GM12875 (cell line): ENCODE measurements at regions not wholly inside any gene's neighbourhood (a gene's known extent, or its start where the extent isn't known, plus 50 kb on each side); places are given as distances from the start of the nearest gene placed in this dataset.

Experiments
- H3K4me3 ChIP-seq: one replicate; pipeline ENCODE4 v1.5.1; 2011; ENCODE audit warnings: low read depth, low read length, control low read depth
- CTCF ChIP-seq: IDR thresholded peaks from 2 replicates; pipeline ENCODE4 v1.5.1; 2011; ENCODE audit warnings: low read depth, mild to moderate bottlenecking, control low read depth, inconsistent platforms, low read length, moderate library complexity, borderline replicate concordance; ENCODE audit not compliant: insufficient read depth

GRCh38 chr2:122905431-122905830 is 1119.7 kb upstream of the CNTNAP5 start:
- H3K4me3 ChIP-seq: no peak overlapping the region
- TF ChIP-seq CTCF: no peak

- TF ChIP-seq CTCF: no peak
- H3K4me3 ChIP-seq: no peak overlapping the region
Observed at GRCh38 chr2:122908159-122908558, 1116.9 kb upstream of the CNTNAP5 start.

GRCh38 chr2:122927197-122927596 is 1097.9 kb upstream of the CNTNAP5 start:
- no peak overlapping the region for H3K4me3 ChIP-seq
- TF ChIP-seq CTCF: no peak

- H3K4me3 ChIP-seq: no peak overlapping the region
- TF ChIP-seq CTCF: no peak
Observed at GRCh38 chr2:122927710-122928557, 1097.2 kb upstream of the CNTNAP5 start.

GRCh38 chr2:122929347-122929746 is 1095.7 kb upstream of the CNTNAP5 start:
- no peak for TF ChIP-seq CTCF
- no peak overlapping the region for H3K4me3 ChIP-seq

GRCh38 chr2:122935506-122935905 is 1089.6 kb upstream of the CNTNAP5 start:
- TF ChIP-seq CTCF: no peak

GRCh38 chr2:122939796-122940195 is 1085.3 kb upstream of the CNTNAP5 start:
- no peak for TF ChIP-seq CTCF

More at GRCh38 chr2:122935506-122935905, 1089.6 kb upstream of the CNTNAP5 start:
- no peak overlapping the region for H3K4me3 ChIP-seq

More at GRCh38 chr2:122939796-122940195, 1085.3 kb upstream of the CNTNAP5 start:
- H3K4me3 ChIP-seq: no peak overlapping the region
